Keratinocyte (primary cell): ENCODE measurements at regions not wholly inside any gene's neighbourhood (a gene's known extent, or its start where the extent isn't known, plus 50 kb on each side); places are given as distances from the start of the nearest gene placed in this dataset.

Source experiments
- CTCF ChIP-seq, 3 experiments: IDR thresholded peaks in 1 of 3; conservative IDR thresholded peaks in 1 of 3; optimal IDR thresholded peaks in 1 of 3; 2 replicates in 2 of 3; 3 replicates in 1 of 3; pipeline versions ENCODE3 to v1.5.1; 2011; ENCODE audit warnings: low read length in 3 of 3, mild to moderate bottlenecking in 3 of 3, moderate library complexity in 2 of 3, control low read depth in 1 of 3, inconsistent platforms in 1 of 3; ENCODE audit not compliant: insufficient read depth in 2 of 3; ENCODE audit errors: extremely low read depth in 1 of 3
- EZH2 ChIP-seq: IDR thresholded peaks from one replicate; pipeline ENCODE4 v1.6.1; 2012; ENCODE audit warnings: inconsistent platforms, mild to moderate bottlenecking, low read length, moderate library complexity

- TF ChIP-seq CTCF (optimal IDR thresholded peaks at IDR 0.05 in 1 of 3, IDR thresholded peaks at IDR 0.05 in 1 of 3, conservative IDR thresholded peaks at IDR 0.05 in 1 of 3; ENCODE audit: extremely low read depth in 1 of 3, insufficient read depth in 2 of 3, low read length in 3 of 3) = no peak
- no peak for TF ChIP-seq EZH2
These were observed 392.9 kb downstream of the NUAK1 start for GRCh38 chr12:105745811-105746210.
